ENCODE measurements at regions not wholly inside any gene's neighbourhood (a gene's known extent, or its start where the extent isn't known, plus 50 kb on each side); places are given as distances from the start of the nearest gene placed in this dataset.

DNA sequence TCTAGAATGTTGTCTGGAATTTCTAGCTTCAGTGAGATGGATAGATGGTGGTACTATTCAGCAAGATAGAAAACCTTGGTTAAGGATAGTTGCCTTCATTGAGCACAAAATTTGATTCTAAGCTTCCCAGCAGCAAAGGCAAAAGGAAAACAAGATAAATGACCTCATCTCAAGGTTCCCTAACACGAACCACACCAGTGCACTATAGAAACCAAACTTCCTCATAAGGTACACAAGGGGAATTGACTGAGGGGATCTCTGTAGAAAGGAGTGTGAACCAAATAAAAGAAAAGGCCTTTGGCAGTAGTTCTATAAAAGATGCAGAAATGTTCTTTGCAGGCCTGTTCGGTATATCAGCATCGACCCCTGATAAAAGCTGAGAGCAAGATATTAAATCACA is 288.9 kb downstream of the SHQ1 start:
- no peak for DNase-seq (ENCODE audit: low read depth)
- TF ChIP-seq CTCF (IDR thresholded peaks at IDR 0.05; ENCODE audit: insufficient read depth, low read depth, low read length, missing control alignments) = no peak
- H3K4me3 ChIP-seq (ENCODE audit: low read depth, low read length) = no peak overlapping the region

DNA sequence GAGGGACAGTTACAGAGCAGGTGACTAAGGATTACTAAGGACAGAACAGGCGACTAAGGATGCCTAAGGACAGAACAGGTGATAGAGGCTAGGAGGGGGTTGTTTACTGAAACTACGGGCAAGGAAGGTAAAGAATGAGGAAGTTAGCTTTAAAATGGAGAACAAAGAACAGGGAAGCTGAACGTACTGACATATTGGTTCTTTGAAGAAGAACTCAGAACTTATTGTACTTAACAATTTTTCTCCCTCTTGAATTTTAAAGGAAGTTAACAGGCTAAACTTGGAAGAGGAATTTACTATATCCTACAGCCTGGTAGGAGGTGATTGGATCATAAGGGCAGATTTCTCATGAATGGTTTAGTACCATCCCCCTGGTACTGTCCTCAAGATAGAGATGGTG is 290.2 kb downstream of the SHQ1 start:
- TF ChIP-seq CTCF (IDR thresholded peaks at IDR 0.05; ENCODE audit: insufficient read depth, low read depth, low read length, missing control alignments) = no peak
- H3K4me3 ChIP-seq (ENCODE audit: low read depth, low read length) = no peak overlapping the region
- DNase-seq (ENCODE audit: low read depth) = no peak

GRCh38 chr3:72555714-72556113 is 292.5 kb downstream of the SHQ1 start:
- DNase-seq (ENCODE audit: low read depth) = no peak
- H3K4me3 ChIP-seq (ENCODE audit: low read depth, low read length) = no peak overlapping the region
- no peak for TF ChIP-seq CTCF (IDR thresholded peaks at IDR 0.05; ENCODE audit: insufficient read depth, low read depth, low read length, missing control alignments)

DNA sequence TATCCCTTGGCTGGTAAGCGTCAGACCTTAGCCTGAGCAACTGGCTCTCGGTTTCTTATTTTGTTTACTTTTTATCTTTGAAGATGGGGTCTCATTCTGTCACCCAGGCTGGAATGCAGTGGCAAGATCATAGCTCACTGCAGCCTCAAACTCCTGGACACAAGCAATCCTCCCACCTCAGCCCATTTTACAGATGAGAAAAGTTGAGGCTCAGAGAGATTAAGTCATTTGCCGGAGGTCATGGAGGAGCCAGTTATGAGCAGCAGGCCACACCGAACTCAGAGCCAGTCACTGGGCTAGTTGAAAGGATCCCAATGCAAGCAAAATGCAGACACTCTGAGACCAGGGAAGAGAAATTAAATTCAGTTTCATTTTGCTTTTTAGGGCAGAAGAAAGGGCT is 293.6 kb downstream of the SHQ1 start:
- H3K4me3 ChIP-seq (ENCODE audit: low read depth, low read length) = no peak overlapping the region
- DNase-seq (ENCODE audit: low read depth) = no peak
- TF ChIP-seq CTCF (IDR thresholded peaks at IDR 0.05; ENCODE audit: insufficient read depth, low read depth, low read length, missing control alignments) = no peak

DNA sequence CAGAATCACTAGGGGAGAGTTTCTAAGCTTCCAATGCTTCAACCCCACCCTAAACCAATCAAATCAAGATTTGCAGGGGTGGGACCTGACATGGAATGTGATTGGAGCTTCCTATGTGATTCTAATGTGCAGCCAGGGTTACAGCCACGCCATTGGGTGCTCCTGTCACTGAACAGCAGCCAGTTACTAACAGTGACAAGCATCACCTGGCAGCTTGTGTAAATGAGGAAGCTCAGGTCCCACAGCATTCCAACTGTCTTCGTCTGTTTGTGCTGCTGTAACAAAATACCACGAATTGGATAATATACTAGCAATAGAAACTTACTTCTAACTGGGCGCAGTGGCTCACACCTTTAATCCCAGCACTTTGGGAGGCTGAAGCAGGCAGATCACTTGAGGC is 294.9 kb downstream of the SHQ1 start:
- no peak for DNase-seq (ENCODE audit: low read depth)
- TF ChIP-seq CTCF (IDR thresholded peaks at IDR 0.05; ENCODE audit: insufficient read depth, low read depth, low read length, missing control alignments) = no peak
- no peak overlapping the region for H3K4me3 ChIP-seq (ENCODE audit: low read depth, low read length)

DNA sequence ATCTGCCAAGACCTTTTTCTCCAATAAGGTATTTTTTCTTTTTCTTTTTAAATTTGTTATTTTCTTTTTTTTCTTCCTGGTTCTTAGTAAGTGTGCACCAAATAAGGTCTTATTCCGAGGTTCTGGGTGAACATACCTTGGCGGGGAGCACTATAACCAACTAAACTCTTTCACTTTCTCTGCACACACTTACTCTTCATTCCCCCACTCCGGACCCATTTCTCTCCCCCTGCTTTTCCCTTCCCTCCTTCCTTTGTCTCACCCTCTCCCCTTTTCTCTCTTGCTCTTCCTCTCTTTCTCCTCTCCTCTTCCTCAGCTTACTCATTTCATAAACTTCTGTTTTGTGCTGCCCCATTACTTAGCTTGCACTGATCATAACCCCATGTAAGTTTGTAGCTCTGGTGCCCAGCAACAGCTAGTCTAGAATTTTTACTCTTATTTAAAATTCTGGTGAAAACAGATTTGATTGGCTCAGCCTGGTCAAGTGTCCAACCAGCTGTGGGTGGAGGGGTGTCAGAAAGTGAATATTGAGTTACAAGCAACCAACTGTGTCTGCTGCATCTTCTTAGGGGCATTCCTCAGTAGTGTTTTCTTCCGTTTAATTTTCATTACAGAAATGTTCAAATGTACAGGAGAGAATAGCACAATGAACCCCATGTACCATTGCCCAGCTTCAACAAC is 297.5 kb downstream of the SHQ1 start:
- no peak overlapping the region for H3K4me3 ChIP-seq (ENCODE audit: low read depth, low read length)
- DNase-seq (ENCODE audit: low read depth) = peak; percentile 23
- TF ChIP-seq CTCF (IDR thresholded peaks at IDR 0.05; ENCODE audit: insufficient read depth, low read depth, low read length, missing control alignments) = no peak

All from GM12865 (cell line).